Suppressor macrophage (primary cell): ENCODE measurements at regions not wholly inside any gene's neighbourhood (a gene's known extent, or its start where the extent isn't known, plus 50 kb on each side); places are given as distances from the start of the nearest gene placed in this dataset.
"Not testable (repeated sequence)": the region's sequence is repeated elsewhere in the genome, so short reads cannot be mapped to it uniquely, and the experiment has no call there.

Experiments used
- DNase-seq, 4 experiments: peaks; one replicate each; pipeline ENCODE4 v3.0.0-alpha.2; 2020 to 2022

- DNase-seq, result no peak
These were observed 65.7 kb downstream of the SLITRK5 start for GRCh38 chr13:87736849-87737385.

DNA sequence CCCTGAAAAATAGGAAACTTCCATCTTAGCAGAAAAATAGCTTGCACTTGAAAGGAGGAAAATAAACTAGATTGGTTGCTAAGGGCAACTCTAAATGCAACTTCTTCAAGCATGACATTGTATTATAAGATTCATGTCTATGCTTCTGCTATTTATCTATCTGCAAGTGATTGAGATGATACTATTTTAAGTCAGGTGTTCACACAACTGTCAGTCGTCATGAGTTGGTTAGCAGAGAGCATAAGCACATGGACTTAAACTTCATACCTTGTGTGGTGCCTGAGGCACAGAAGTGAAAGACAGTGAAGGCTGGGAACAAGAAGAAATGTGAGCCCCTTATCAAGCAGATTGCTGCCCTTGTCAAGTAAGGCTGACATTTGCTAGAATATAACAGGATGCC is 82.9 kb downstream of the SLITRK5 start:
- no peak for DNase-seq

DNA sequence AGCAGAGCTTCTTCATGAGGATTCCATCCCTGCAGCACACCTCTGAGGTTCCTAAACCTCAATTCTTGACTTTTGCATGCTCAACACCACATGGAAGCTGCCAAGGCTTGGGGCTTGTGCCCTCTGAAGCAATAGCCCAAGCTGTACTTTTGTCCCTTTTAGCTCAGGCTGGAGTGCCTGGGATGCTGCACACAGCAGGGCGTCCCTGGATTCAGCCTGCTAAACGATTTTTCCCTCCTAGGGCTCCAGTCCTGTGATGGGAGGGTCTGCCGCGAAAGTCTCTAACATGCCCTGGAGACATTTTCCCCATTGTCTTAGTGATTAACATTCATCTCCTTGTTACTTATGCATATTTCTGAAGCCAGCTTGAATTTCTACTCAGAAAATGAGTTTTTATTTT is 98.3 kb downstream of the SLITRK5 start:
- no peak for DNase-seq

GRCh38 chr13:87777387-87777786 is 106.2 kb downstream of the SLITRK5 start:
- no peak for DNase-seq

GRCh38 chr13:87778128-87778527 is 107.0 kb downstream of the SLITRK5 start:
- DNase-seq, result no peak

DNA sequence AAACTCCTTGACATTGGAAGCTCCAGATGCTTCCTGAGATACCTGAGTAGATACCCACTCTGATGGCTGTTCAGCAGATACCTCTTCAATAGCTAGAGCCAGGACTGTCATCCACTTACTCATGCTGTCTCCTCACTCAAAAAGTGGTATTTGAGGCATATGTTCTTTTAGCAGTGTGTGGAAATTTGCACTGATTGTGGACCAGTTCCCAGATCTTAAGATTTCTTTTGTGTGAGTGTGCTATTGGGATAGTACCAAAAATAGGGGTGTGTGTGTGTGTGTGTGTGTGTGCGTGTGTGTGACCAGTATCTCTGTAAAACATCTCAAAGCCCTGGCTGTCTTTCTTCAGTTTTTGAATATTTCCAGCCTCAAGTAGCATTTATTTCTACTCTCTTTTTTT is 108.3 kb downstream of the SLITRK5 start:
- DNase-seq, result no peak

DNA sequence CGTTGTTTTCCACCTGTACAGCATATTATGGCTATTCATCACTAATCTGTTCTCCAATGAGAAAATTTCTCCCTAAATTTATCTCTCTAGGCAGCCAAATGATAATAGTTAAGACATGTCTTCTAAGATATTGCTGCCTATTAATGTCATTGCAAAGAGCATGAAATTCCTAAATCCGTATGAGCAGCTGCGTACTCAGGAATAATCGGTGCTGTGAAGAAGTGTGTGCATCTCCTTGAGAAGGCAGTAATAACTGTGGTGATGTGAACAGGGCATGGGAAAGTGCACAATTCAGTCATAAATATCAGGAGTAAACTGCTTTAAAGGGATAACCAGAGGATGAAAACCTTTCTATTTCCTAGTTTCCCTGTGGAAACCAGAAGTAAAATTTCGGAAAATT is 112.2 kb downstream of the SLITRK5 start:
- DNase-seq, result no peak

- DNase-seq, result no peak
These were observed 117.2 kb downstream of the SLITRK5 start for GRCh38 chr13:87788363-87788762.

DNA sequence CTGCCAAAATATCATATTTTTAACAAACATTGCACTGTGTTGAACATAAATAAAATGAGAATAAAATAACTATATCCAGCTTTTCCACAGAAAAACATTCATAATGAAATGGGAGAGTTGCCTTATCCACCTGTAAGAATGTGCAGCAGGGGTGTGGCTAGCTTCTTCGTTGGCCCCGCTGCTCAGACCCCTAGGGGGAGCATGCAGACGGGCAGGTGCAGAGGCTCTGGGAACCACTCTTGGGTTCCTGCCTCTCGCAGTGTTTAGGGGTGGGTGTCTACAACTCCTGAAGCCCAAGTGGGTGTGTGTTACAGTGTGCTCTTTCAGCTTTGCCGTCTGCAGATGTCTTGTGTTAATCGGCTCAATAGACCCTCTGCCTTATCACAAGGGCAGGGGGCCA is 121.7 kb downstream of the SLITRK5 start:
- DNase-seq, result no peak

GRCh38 chr13:87798536-87798935 is 127.4 kb downstream of the SLITRK5 start:
- DNase-seq, result no peak

GRCh38 chr13:87810391-87810801 is 139.2 kb downstream of the SLITRK5 start:
- DNase-seq, result no peak

GRCh38 chr13:87810920-87811344 is 139.8 kb downstream of the SLITRK5 start:
- DNase-seq, result no peak

DNA sequence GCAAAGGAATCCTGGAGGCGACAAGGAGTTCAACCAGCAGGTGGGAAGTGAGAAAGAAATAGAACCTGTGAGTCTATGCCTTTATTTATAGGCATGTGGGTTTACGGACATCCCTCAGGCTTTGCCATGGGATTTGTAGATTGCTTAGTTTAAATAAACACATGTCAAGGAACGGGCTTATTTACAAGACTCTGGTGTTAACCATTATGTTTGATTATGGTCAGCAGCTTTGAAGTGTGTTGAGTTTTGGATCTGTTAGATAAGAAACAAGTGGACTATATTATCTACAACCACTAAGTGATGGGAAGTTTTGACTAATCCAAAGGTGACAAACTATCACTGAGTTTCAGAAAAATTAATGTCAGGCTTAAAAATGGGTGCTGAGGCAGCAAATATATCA is 143.2 kb downstream of the SLITRK5 start:
- no peak for DNase-seq

DNA sequence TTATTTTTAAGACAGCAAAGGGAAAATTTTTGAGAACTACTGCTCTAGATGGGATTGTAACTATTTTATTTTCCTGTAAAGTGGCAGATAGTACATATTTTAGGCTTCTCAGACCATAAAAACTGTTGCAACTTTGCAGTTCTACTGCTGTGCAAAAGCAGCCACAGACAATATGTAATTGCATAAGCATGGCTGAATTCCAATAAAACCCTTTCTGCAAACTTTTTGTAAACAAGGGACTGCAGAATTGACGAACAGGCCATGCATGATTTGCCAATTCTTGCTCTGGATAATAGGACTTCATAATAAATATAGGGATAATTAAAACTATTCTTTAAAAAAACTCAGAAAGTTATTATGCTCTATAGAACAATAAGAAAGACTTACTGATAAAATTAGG is 149.1 kb downstream of the SLITRK5 start:
- DNase-seq, result no peak

GRCh38 chr13:87821512-87821911 is 150.3 kb downstream of the SLITRK5 start:
- DNase-seq, result no peak

DNA sequence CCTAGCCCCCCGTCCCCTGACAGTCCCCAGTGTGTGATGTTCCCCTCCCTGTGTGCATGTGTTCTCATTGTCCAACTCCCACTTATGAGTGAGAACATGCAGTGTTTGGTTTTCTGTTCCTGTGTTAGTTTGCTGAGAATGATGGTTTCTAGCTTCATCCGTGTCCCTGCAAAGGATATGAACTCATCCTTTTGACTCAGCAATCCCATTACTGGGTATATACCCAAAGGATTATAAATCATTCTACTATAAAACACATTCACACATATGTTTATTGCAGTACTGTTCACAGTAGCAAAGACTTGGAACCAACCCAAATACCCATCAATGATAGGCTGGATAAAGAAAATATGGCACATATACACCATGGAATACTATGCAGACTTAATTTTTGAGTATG is 155.1 kb downstream of the SLITRK5 start:
- not testable (repeated sequence) for DNase-seq

DNA sequence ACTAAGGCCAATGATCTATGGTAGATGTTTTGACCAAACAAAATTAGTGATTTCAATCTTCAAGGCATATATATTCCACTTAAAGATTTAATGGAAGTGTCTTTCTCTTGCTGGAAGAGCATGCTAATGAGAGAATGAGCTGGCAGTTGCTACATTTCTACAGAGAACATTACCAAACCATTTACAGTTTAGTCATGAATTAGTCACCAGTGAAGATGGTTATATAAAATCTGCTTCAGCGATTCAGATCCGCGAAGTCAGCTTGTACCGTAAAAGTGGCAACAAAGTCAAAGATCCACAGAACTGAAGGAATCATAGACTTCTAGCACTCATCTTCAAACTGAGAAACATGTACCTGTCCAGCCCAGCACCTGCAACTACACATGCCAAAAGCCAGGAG is 156.3 kb downstream of the SLITRK5 start:
- no peak for DNase-seq

DNA sequence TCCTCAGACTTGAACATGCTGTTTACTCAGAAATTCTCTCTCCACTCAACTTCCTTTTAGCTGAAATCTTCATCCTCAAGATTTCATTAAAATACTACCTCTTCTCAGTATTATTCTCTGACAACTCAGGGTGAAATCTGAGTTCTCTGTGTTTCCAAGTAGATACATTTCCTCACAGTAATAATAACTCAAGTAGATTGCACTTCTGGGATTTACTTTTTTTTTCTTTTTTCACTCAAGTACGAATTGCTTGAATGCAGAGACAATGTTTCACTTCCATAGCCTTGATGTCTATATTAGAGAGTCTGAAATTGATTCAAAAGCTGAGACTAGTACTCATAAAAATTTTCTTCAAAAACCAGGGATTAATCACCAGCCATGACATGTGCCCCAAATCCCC is 166.4 kb downstream of the SLITRK5 start:
- DNase-seq, result no peak

DNA sequence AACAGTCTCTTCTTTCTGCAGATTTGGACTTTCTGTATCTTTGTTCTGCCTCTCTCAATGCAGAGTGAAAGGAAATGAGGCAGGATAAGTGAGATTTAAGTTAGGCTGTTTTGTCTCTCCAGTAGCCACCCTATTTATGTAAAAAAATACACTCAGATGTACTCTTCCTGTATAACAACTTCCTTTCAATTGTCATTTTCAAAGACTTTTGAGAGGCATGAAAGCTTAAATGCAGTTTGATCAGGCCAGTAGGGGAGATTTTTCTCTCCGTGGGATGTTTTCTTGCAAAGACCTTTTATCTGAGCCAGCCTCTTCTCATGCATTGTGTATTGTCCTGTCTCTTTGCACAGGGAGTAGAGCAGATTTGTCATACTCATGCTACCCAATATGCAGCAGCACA is 166.8 kb downstream of the SLITRK5 start:
- no peak for DNase-seq

DNA sequence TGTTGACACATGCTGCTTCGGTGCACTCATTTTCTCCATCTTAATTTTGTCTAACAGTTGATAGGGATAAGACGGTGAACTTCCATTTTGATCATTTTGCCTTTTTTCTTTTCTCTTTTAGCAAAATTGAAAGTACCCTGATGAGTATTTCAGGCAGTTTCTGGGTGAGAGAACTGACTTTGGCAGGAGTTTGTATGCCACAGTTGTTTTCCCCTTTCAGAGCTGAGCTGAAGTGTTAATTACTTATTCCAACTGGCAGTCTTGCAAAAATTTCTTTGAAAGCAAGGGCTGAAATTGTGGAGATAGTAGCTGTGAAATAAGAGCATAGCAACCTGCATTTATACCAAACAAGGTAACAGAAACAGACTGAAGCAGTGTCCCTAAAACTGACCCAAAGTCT is 180.2 kb downstream of the SLITRK5 start:
- DNase-seq, result no peak

DNA sequence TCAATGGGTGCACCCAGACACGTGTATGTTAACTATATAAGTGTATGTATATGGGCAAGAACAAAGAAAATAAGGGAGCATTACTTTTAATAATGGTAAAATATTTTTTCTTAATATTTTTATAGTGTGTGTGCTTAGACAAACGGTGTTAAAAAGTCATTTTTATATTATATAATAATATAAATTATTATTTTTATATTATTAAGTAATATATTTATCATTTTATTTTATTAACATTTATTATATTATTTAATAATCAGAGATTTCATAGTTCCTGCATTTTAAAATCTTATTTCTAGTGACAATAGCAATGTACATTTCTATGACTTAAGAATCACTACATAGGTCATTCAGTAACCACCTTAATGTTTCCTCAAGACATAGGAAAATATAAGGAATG is 184.4 kb downstream of the SLITRK5 start:
- DNase-seq, result no peak

GRCh38 chr13:87859261-87859660 is 188.1 kb downstream of the SLITRK5 start:
- no peak for DNase-seq

GRCh38 chr13:87867426-87867825 is 196.3 kb downstream of the SLITRK5 start:
- DNase-seq, result no peak

- DNase-seq, result no peak
These were observed 197.6 kb downstream of the SLITRK5 start for GRCh38 chr13:87868731-87869130.

DNA sequence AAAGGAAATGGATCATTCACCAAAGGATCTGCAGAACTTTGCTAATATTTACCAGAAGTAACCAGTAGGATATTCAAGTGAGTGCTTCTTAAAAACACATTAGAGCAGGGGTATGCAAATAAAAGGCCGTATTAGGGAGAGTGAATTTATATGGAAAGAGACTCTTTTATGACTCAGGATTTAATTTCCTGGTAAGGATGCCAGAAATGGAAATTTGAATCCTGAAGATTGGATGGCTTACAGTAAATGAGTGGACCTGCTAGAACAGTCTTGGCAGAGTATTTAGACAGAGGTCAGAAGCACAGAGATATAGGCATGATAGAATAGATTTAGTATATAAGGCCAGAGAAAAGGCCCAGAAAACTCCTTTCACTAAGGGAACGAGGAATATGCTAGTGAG is 201.6 kb downstream of the SLITRK5 start:
- no peak for DNase-seq

GRCh38 chr13:87877477-87877876 is 206.3 kb downstream of the SLITRK5 start:
- DNase-seq, result no peak
